AG20443 (cell line): ENCODE measurements at regions not wholly inside any gene's neighbourhood (a gene's known extent, or its start where the extent isn't known, plus 50 kb on each side); places are given as distances from the start of the nearest gene placed in this dataset.
A peak's percentile ranks its signal among the peaks of the same experiment; 100 is the strongest.
"Not testable (repeated sequence)": the region's sequence is repeated elsewhere in the genome, so short reads cannot be mapped to it uniquely, and the experiment has no call there.

Experiments
- DNase-seq: peaks from one replicate; pipeline ENCODE4 v3.0.0; 2012; ENCODE audit warnings: low spot score, mixed read lengths

DNA sequence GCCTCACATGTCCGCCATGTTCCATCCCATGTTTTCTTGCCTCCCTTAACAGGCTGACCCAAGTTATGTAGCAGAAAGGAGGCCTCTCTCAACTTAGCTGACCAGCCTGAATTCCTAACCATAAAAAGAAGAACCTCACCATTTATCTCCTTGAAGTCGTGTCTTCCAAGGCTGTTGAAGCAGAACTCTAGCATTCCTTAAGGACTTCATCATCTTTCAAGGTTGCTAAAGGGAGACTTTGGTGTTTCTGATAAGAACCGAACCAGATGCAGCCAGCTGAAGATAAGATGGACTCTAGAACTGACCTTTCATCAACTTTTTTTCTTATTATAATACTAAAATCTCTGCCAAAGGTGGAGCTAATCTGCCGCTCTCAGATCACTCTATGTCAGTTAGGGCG is 571.7 kb upstream of the SLC35B3 start:
- no peak for DNase-seq

- no peak for DNase-seq
Measured at GRCh38 chr6:9002833-9003232, 567.5 kb upstream of the SLC35B3 start.

GRCh38 chr6:8995156-8995555 is 559.8 kb upstream of the SLC35B3 start:
- DNase-seq, result no peak

- DNase-seq, result no peak
Measured at GRCh38 chr6:8993111-8993510, 557.8 kb upstream of the SLC35B3 start.

- DNase-seq, result no peak
Measured at GRCh38 chr6:8991844-8992243, 556.5 kb upstream of the SLC35B3 start.

GRCh38 chr6:8990075-8990474 is 554.7 kb upstream of the SLC35B3 start:
- no peak for DNase-seq

GRCh38 chr6:8983202-8983688 is 547.9 kb upstream of the SLC35B3 start:
- DNase-seq, result peak; percentile 89

DNA sequence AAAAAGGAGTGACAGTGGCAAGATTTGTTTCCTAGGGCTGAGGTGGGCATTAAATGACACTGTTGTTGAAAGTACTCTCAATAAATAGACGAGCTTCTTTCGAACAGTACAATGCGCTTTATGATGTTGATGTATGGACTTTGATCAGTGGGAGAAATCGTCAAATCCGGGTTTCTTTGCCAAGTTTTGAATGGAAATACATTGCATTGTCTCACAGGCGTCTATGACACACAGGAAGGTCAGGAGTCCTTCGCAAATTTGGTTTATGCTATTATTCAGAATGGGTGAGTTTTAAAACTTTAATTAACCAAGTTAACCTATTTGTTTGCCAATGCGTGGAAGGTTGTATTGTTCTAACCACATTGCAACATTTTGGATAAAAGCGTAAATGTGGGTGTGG is 547.3 kb upstream of the SLC35B3 start:
- DNase-seq, result peak; percentile 6

DNA sequence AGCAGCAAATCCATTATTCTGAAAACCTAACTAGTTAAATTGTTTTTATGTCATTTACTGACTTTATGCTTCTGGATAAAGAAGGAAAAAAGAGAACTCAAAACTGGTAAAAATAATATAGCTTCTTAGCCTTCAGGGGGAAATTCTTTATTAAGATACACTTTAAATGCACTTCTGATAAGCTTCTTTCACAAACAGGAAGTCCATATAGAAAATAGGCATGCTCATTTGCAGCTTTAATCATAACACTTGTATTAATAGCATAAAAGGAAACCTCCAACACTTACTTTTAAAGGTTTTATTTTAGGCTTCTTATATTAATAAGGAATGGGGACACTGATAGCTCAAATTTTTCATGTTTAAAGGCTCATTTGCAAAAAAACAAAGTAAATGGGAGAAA is 538.0 kb upstream of the SLC35B3 start:
- DNase-seq, result no peak

GRCh38 chr6:8969747-8970146 is 534.4 kb upstream of the SLC35B3 start:
- no peak for DNase-seq

DNA sequence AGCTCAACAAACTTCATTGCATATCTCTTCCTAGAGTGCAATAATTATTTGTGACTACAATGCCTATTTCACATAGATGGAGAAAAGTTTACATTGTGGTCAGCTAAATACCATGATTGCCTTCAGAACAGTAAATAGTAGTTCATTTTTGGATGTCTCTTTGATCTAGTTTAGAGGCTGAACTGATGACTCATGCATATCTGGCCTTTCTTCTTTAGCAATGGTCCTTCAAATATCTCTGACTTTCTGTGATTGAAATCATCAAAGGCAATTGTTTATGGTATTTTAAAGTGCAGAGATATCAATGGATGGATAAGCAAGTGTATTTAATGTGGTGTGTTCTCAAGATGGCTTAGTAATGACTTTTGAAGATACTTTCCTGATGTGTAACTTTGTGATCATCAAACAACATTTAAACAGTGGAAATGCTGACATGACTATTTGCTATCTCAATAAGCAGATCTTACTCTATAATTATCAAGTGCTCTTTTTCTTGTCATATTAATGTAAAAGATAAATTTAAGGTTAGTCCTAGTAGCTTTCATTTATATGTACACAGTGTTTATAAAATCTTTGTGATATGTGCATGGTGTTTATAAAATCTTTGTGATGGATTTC is 523.7 kb upstream of the SLC35B3 start:
- DNase-seq, result no peak

DNA sequence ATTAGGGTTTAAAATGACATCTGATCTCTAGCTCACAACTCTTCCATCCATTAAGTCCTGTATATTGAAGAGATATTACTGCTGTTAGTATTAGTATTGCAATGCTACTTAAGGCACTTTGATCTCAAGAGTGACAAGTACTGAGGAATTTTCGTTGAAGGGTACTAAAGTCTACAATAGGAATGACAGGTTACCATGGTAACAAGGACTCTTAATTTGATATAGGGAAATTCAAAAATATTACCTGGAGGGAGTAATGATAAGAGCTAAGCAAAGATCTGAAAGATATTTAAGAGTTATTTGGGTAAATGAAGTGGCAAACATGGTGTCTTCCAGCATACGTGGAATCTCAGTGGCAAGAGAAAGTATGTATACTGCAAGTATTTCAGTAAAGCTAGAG is 518.0 kb upstream of the SLC35B3 start:
- DNase-seq, result no peak

- no peak for DNase-seq
Measured at GRCh38 chr6:8948733-8949132, 513.4 kb upstream of the SLC35B3 start.

DNA sequence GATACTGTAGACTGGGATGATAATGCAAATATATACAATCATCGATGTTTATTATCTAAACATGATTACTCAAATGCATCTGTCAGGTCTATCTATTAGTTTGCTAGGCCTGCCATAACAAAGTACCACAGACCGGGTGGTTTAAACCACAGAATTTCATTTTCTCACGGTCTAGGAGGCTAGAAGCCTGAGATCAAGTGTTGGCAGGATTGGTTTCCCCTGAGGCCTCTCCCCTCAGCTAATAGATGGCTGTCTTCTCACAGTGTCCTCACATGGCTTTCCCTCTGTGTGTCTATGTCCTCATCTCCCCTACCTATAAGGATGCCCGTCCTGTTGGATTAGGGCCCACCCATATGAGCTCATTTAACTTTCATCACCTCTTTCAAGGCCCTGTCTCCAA is 512.6 kb upstream of the SLC35B3 start:
- no peak for DNase-seq

DNA sequence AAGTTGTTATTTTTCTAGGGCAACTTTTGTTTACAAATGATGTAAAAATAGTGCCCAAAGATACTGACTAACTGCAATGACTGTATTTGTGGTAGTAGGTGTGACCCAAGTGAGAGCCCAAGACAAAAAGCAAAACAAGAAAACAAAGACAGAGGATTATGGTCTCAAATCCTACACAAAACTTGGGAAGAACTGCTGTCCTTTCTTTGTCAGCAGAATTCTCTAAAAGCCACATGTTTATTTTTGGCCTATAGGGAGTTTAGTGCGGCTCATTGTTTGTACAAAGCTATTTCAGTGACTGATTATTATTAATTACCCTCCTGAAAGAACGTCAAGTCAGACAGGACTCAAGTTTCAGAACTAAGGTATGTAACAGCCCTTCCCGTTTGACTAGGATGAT is 509.2 kb upstream of the SLC35B3 start:
- DNase-seq, result no peak

GRCh38 chr6:8943073-8943472 is 507.7 kb upstream of the SLC35B3 start:
- DNase-seq, result no peak

- peak; percentile 11 for DNase-seq
Measured at GRCh38 chr6:8941577-8941976, 506.2 kb upstream of the SLC35B3 start.

- no peak for DNase-seq
Measured at GRCh38 chr6:8940356-8940755, 505.0 kb upstream of the SLC35B3 start.

DNA sequence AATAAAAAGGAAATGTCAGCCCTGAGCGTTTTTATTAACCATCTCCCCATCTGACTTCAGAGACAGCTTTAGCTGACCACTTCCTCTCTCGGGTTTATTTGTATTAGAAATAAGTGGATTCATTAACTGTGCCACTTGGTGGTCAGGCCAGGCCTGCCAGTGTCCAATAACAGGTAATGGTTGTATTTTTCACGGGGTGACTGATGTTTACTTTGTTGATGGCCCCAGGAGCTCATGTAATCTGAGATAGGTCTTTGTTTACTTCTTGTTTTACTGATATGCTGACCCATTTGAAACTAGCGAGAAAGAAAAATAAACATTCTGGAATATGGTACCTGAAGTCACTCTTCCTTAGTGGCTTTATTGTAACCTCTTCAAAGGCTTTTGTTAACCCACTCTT is 504.3 kb upstream of the SLC35B3 start:
- DNase-seq, result no peak

- no peak for DNase-seq
Measured at GRCh38 chr6:8934318-8934717, 499.0 kb upstream of the SLC35B3 start.

DNA sequence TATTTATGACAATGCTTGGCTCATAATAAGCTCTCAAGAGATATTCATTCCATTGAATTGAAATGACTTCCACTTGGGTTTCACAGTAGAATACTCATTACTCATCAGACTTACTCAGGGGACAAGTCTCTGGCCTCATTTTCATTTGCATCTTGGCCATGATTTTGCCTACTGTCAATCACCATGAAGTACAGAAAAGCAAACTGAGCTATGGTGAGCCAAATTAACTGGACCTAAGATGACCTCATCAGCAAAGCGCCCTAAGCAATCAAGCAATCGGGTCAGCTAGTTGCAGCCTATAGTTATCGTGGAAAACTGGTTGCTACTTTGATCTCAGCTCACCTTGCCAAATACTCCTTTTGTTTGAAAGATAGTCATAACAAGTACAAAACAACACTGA is 494.7 kb upstream of the SLC35B3 start:
- DNase-seq, result no peak

- DNase-seq, result not testable (repeated sequence)
Measured at GRCh38 chr6:8920244-8920643, 484.9 kb upstream of the SLC35B3 start.

- DNase-seq, result no peak
Measured at GRCh38 chr6:8918196-8918595, 482.9 kb upstream of the SLC35B3 start.

DNA sequence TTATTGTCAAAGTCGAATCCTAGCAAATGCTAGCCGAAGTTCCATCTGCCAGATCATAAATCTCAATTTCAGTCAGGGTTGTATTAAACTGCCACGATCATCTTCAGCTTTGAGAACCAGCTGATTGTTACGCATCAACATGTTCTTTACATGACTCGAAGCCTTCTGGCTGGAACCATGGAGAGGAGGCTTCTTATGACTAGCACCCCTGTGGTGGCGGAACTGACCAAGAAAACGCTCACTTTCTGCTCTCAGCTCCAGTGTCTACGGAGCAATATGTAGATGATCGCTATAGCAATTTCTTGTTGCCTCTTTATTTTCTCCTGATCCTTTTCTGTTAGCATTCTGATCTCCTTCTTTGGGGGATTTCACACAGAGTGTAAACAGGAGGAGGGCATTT is 479.4 kb upstream of the SLC35B3 start:
- DNase-seq, result no peak

DNA sequence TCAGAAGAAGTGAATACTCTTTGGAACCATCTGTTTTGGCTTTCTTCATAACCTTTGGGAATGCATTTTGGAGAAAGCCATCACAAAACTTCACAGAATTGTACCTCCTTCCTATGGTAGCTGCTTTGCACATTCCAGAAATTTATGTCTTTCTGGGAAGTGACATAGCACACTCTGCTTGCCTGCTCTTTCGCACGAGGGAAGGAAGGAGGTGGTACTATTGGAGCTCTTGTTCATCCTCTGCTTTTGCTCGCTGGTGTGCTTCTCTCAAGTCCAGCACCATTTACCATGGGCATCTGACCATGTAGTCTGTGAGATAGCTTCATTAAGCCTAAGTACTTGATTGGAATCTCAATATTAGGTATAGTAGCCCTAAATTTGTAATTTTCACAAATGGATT is 473.3 kb upstream of the SLC35B3 start:
- DNase-seq, result no peak
